NOMO-1 treated with DMSO at 0.1 percent for 48 hours (cell line): ENCODE measurements at regions not wholly inside any gene's neighbourhood (a gene's known extent, or its start where the extent isn't known, plus 50 kb on each side); places are given as distances from the start of the nearest gene placed in this dataset.

Experiments used
- DNase-seq: peaks from one replicate; lab custom pipeline; 2025; ENCODE audit not compliant: unreplicated experiment; lab: John Stamatoyannopoulos, UW

GRCh38 chr6:74137911-74138310 is 441.9 kb downstream of the CD109 start:
- no peak for DNase-seq

- DNase-seq: no peak
Observed at GRCh38 chr6:74134327-74134726, 438.3 kb downstream of the CD109 start.

GRCh38 chr6:74133073-74133472 is 437.1 kb downstream of the CD109 start:
- no peak for DNase-seq

- no peak for DNase-seq
Observed at GRCh38 chr6:74130641-74131040, 434.6 kb downstream of the CD109 start.

- no peak for DNase-seq
Observed at GRCh38 chr6:74128536-74128935, 432.5 kb downstream of the CD109 start.

GRCh38 chr6:74117113-74117512 is 421.1 kb downstream of the CD109 start:
- DNase-seq: no peak

GRCh38 chr6:74115674-74116073 is 419.7 kb downstream of the CD109 start:
- DNase-seq: no peak

- DNase-seq: peak; percentile 33
Observed at GRCh38 chr6:74114428-74114827, 418.4 kb downstream of the CD109 start.

GRCh38 chr6:74113901-74114300 is 417.9 kb downstream of the CD109 start:
- no peak for DNase-seq

GRCh38 chr6:74103417-74103816 is 407.4 kb downstream of the CD109 start:
- DNase-seq: no peak

- DNase-seq: no peak
Observed at GRCh38 chr6:74100719-74101287, 404.8 kb downstream of the CD109 start.

GRCh38 chr6:74096329-74096728 is 400.3 kb downstream of the CD109 start:
- DNase-seq: no peak

- no peak for DNase-seq
Observed at GRCh38 chr6:74093361-74093760, 397.4 kb downstream of the CD109 start.

- no peak for DNase-seq
Observed at GRCh38 chr6:74091794-74092157, 395.8 kb downstream of the CD109 start.

- DNase-seq: peak; percentile 35
Observed at GRCh38 chr6:74091136-74091793, 395.3 kb downstream of the CD109 start.

GRCh38 chr6:74087899-74088298 is 391.9 kb downstream of the CD109 start:
- DNase-seq: no peak

- no peak for DNase-seq
Observed at GRCh38 chr6:74075896-74076295, 379.9 kb downstream of the CD109 start.

GRCh38 chr6:74075323-74075722 is 379.3 kb downstream of the CD109 start:
- no peak for DNase-seq

GRCh38 chr6:74074645-74075044 is 378.6 kb downstream of the CD109 start:
- DNase-seq: no peak

GRCh38 chr6:74073999-74074398 is 378.0 kb downstream of the CD109 start:
- no peak for DNase-seq

GRCh38 chr6:74073429-74073828 is 377.4 kb downstream of the CD109 start:
- no peak for DNase-seq

- DNase-seq: no peak
Observed at GRCh38 chr6:74071214-74071613, 375.2 kb downstream of the CD109 start.

- DNase-seq: no peak
Observed at GRCh38 chr6:74070711-74071110, 374.7 kb downstream of the CD109 start.
